ENCODE measurements at regions not wholly inside any gene's neighbourhood (a gene's known extent, or its start where the extent isn't known, plus 50 kb on each side); places are given as distances from the start of the nearest gene placed in this dataset.

- intact Hi-C loops (cut with micrococcal nuclease), result no loop called here
- Histone ChIP-seq H3K4me1 (ENCODE audit: control insufficient read depth in 1 of 2, insufficient read depth in 2 of 2, low read length in 2 of 2) (no peaks in the 10 kb centered on the region), H3K79me2 (ENCODE audit: insufficient read depth, low read length) (no peaks in the 10 kb centered on the region), H3K27ac (ENCODE audit: low read depth in 1 of 2, low read length in 2 of 2) (no peak overlapping the region), H3K27me3 (ENCODE audit: control insufficient read depth in 2 of 2, insufficient read depth in 2 of 2, low read length in 2 of 2) (no peaks in the 10 kb centered on the region), H4K20me1 (ENCODE audit: insufficient read depth, low read length) (no peaks in the 10 kb centered on the region), H3K4me3 (replicated peaks in 1 of 3; ENCODE audit: low read depth in 2 of 3, low read length in 3 of 3) (no peak overlapping the region), H3K4me2 (replicated peaks; ENCODE audit: extremely low read depth, low read length, poor library complexity, severe bottlenecking) (no peak overlapping the region), H2AFZ (ENCODE audit: insufficient read depth, low read depth, low read length, poor library complexity, severe bottlenecking) (no peak overlapping the region), H3K9ac (ENCODE audit: insufficient read depth, low read length, poor library complexity, severe bottlenecking) (no peak overlapping the region), H3K9me3 (replicated peaks in 1 of 2; ENCODE audit: control insufficient read depth in 1 of 2, insufficient read depth in 1 of 2, low read length in 2 of 2) (no peaks in the 10 kb centered on the region), H3K36me3 (replicated peaks in 1 of 2; ENCODE audit: control insufficient read depth in 1 of 2, insufficient read depth in 2 of 2, low read length in 2 of 2) (no peaks in the 10 kb centered on the region)
- no peak for TF ChIP-seq CTCF (IDR thresholded peaks at IDR 0.05)
- H3K27me3 Mint-ChIP-seq (ENCODE audit: low read depth in 3 of 3), result peaks cover 0 to 2% (median 1%) of the 10 kb centered on the region in 3 donors
- WGBS (ENCODE audit: insufficient coverage), result 100% methylated on average over 1 of the region's 4 CpGs
- no peak for DNase-seq
- no peaks in the 10 kb centered on the region for H3K4me1 Mint-ChIP-seq
- peaks cover 1 to 26% (median 7%) of the 10 kb centered on the region in 7 donors for H3K9me3 Mint-ChIP-seq
- no peaks in the 10 kb centered on the region for H3K36me3 Mint-ChIP-seq
- H3K4me3 Mint-ChIP-seq, result no peak overlapping the region
- no peak overlapping the region for H3K27ac Mint-ChIP-seq
Observed at GRCh38 chr5:68698025-68698940, 395.5 kb upstream of the SLC30A5 start.

- Histone ChIP-seq H3K4me2 (replicated peaks; ENCODE audit: extremely low read depth, low read length, poor library complexity, severe bottlenecking) (no peak overlapping the region), H3K9me3 (replicated peaks in 1 of 2; ENCODE audit: control insufficient read depth in 1 of 2, insufficient read depth in 1 of 2, low read length in 2 of 2) (no peaks in the 10 kb centered on the region), H3K27me3 (ENCODE audit: control insufficient read depth in 2 of 2, insufficient read depth in 2 of 2, low read length in 2 of 2) (no peaks in the 10 kb centered on the region), H3K4me3 (replicated peaks in 1 of 3; ENCODE audit: low read depth in 2 of 3, low read length in 3 of 3) (no peak overlapping the region), H2AFZ (ENCODE audit: insufficient read depth, low read depth, low read length, poor library complexity, severe bottlenecking) (no peak overlapping the region), H3K79me2 (ENCODE audit: insufficient read depth, low read length) (no peaks in the 10 kb centered on the region), H3K27ac (ENCODE audit: low read depth in 1 of 2, low read length in 2 of 2) (no peak overlapping the region), H3K36me3 (replicated peaks in 1 of 2; ENCODE audit: control insufficient read depth in 1 of 2, insufficient read depth in 2 of 2, low read length in 2 of 2) (no peaks in the 10 kb centered on the region), H3K4me1 (ENCODE audit: control insufficient read depth in 1 of 2, insufficient read depth in 2 of 2, low read length in 2 of 2) (no peaks in the 10 kb centered on the region), H3K9ac (ENCODE audit: insufficient read depth, low read length, poor library complexity, severe bottlenecking) (no peak overlapping the region), H4K20me1 (ENCODE audit: insufficient read depth, low read length) (no peaks in the 10 kb centered on the region)
- no peak overlapping the region for H3K27ac Mint-ChIP-seq
- TF ChIP-seq CTCF (IDR thresholded peaks at IDR 0.05), result no peak
- intact Hi-C loops (cut with micrococcal nuclease), result no loop called here
- WGBS (ENCODE audit: insufficient coverage), result no CpG with 5 or more reads among the region's 2 CpGs
- no peak for DNase-seq
- H3K27me3 Mint-ChIP-seq (ENCODE audit: low read depth in 3 of 3), result peaks cover 0 to 2% (median 1%) of the 10 kb centered on the region in 3 donors
- H3K36me3 Mint-ChIP-seq, result no peaks in the 10 kb centered on the region
- H3K4me1 Mint-ChIP-seq, result no peaks in the 10 kb centered on the region
- peaks cover 1 to 19% (median 5%) of the 10 kb centered on the region in 7 donors for H3K9me3 Mint-ChIP-seq
- H3K4me3 Mint-ChIP-seq, result no peak overlapping the region
Observed at GRCh38 chr5:68699966-68700365, 393.8 kb upstream of the SLC30A5 start.

Data from CD14-positive monocyte (primary cell).